Retinal pigment epithelial cell (primary cell): ENCODE measurements at regions not wholly inside any gene's neighbourhood (a gene's known extent, or its start where the extent isn't known, plus 50 kb on each side); places are given as distances from the start of the nearest gene placed in this dataset.

Source experiments
- DNase-seq: peaks from one replicate; pipeline ENCODE4 v3.0.0-alpha.2; 2010; ENCODE audit warnings: low read depth
- H3K4me3 ChIP-seq: 2 replicates; pipeline ENCODE4 v1.5.1; 2011; ENCODE audit warnings: mild to moderate bottlenecking, low read length, control low read depth, moderate library complexity
- CTCF ChIP-seq: conservative IDR thresholded peaks from 2 replicates; pipeline ENCODE4 v1.5.1; 2011; ENCODE audit warnings: low read depth, low read length, control low read depth, inconsistent platforms

GRCh38 chr14:104514156-104514848 lies 65.3 kb upstream of the C14orf180 start:
- H3K4me3 ChIP-seq, result no peak overlapping the region
- DNase-seq, result no peak
- no peak for TF ChIP-seq CTCF

- DNase-seq, result no peak
- H3K4me3 ChIP-seq, result no peak overlapping the region
- TF ChIP-seq CTCF, result no peak
Measured at GRCh38 chr14:104515059-104515810, 64.3 kb upstream of the C14orf180 start.

- no peak overlapping the region for H3K4me3 ChIP-seq
- TF ChIP-seq CTCF, result no peak
- DNase-seq, result no peak
Measured at GRCh38 chr14:104515811-104516780, 63.5 kb upstream of the C14orf180 start.

- no peak for DNase-seq
- no peak for TF ChIP-seq CTCF
- no peak overlapping the region for H3K4me3 ChIP-seq
Measured at GRCh38 chr14:104516906-104517305, 62.7 kb upstream of the C14orf180 start.

GRCh38 chr14:104517426-104517825 lies 62.1 kb upstream of the C14orf180 start:
- H3K4me3 ChIP-seq, result no peak overlapping the region
- TF ChIP-seq CTCF, result no peak
- no peak for DNase-seq

GRCh38 chr14:104517867-104518266 lies 61.7 kb upstream of the C14orf180 start:
- no peak for TF ChIP-seq CTCF
- DNase-seq, result no peak

More at GRCh38 chr14:104517867-104518266, 61.7 kb upstream of the C14orf180 start:
- no peak overlapping the region for H3K4me3 ChIP-seq
